Transverse colon (tissue), 4 donors: ENCODE measurements at regions not wholly inside any gene's neighbourhood (a gene's known extent, or its start where the extent isn't known, plus 50 kb on each side); places are given as distances from the start of the nearest gene placed in this dataset.

Source experiments
- DNase-seq: peaks from one replicate; pipeline ENCODE4 v3.0.0-alpha.2; 2019
- H3K27ac ChIP-seq, 4 donors: fragments of 200-600 bp; sonication (generic); 2 replicates each; pipeline ENCODE4 v1.5.1; 2016 to 2018; ENCODE audit warnings: inconsistent platforms in 4 of 4
- H3K27me3 ChIP-seq: fragments of 200-600 bp; sonication (generic); 2 replicates; pipeline ENCODE4 v1.5.1; 2017; ENCODE audit warnings: inconsistent platforms
- H3K36me3 ChIP-seq, 4 donors: fragments of 200-600 bp; sonication (generic); 2 replicates each; pipeline ENCODE4 v1.5.1; 2017 to 2019; ENCODE audit warnings: inconsistent platforms in 4 of 4
- H3K4me1 ChIP-seq, 4 donors: fragments of 200-600 bp; sonication (generic); 2 replicates each; pipeline ENCODE4 v1.5.1; 2017 to 2020; ENCODE audit warnings: inconsistent platforms in 4 of 4
- H3K4me3 ChIP-seq, 4 donors: fragments of 200-600 bp; sonication (generic); 1 replicate in 1 of 4; 2 replicates in 3 of 4; pipeline versions ENCODE4 v1.5.1 to v1.6.1; 2017 to 2019; ENCODE audit warnings: inconsistent platforms in 4 of 4
- H3K9me3 ChIP-seq, 2 donors: fragments of 200-600 bp; sonication (generic); 2 replicates each; pipeline ENCODE4 v1.5.1; 2017 to 2019; ENCODE audit warnings: inconsistent platforms in 2 of 2
- CTCF ChIP-seq, 5 experiments: fragments of 200-600 bp in 3 of 5; fragments of 450-650 bp in 2 of 5; sonication (generic) in 3 of 5; IDR thresholded peaks; 1 replicate in 2 of 5; 2 replicates in 3 of 5; pipeline ENCODE4 v1.5.1; 2016 to 2017; ENCODE audit warnings: antibody characterized with exemption in 5 of 5, inconsistent platforms in 3 of 5, mild to moderate bottlenecking in 2 of 5, moderate library complexity in 1 of 5
- EP300 ChIP-seq: sonication (generic); formaldehyde crosslinking; IDR thresholded peaks from one replicate; pipeline ENCODE4 v1.6.1; 2017; ENCODE audit warnings: antibody characterized with exemption, low read depth
- POLR2A ChIP-seq: fragments of 450-650 bp; IDR thresholded peaks from one replicate; pipeline ENCODE4 v1.6.1; 2016; ENCODE audit warnings: antibody characterized with exemption, mild to moderate bottlenecking, moderate library complexity
- POLR2AphosphoS5 ChIP-seq, 3 donors: sonication (generic); formaldehyde crosslinking; IDR thresholded peaks; one replicate each; pipeline ENCODE4 v1.6.1; 2016; ENCODE audit warnings: antibody characterized with exemption in 3 of 3
- WGBS, 2 donors: methylation state at CpG; one replicate each; pipeline ENCODE4 v1.1.5; 2018; ENCODE audit warnings: low coverage in 1 of 2; 5-methylcytosine and 5-hydroxymethylcytosine counted together
- in situ Hi-C, 4 donors: fragments of 200-750 bp; cut with MboI; loops; one replicate each; pipeline versions ENCODE4 v1.15.0 to v1.15.1; 2017; ENCODE audit warnings: low sequenced_read_pairs in 3 of 4, low pct_ligation_motif_present in 1 of 4, low pct_unique_long_range_greater_than_20kb in 1 of 4
- intact Hi-C: fragments of 100-400 bp; cut with DNase I; formaldehyde crosslinking; loops from one replicate; pipeline ENCODE4 v1.15.1; 2023; ENCODE audit warnings: low total_unique reads

GRCh38 chr9:26159575-26160392 is 481.5 kb upstream of the TUSC1 start:
- TF ChIP-seq CTCF (IDR thresholded peaks at IDR 0.05) (no peak), POLR2A (no peak), POLR2AphosphoS5 (IDR thresholded peaks at IDR 0.05) (no peak), EP300 (no peak)
- Histone ChIP-seq H3K36me3 (no peaks in the 10 kb centered on the region), H3K9me3 (no peaks in the 10 kb centered on the region), H3K27ac (no peak overlapping the region), H3K4me3 (no peak overlapping the region), H3K4me1 (no peaks in the 10 kb centered on the region), H3K27me3 (no peaks in the 10 kb centered on the region)
- intact Hi-C loops = no loop called here
- no peak for DNase-seq
- WGBS, 2 donors = 80 to 88% methylated on average over 1 to 2 of the region's 2 CpGs
- in situ Hi-C loops = no loop called here

GRCh38 chr9:26158631-26159150 is 480.4 kb upstream of the TUSC1 start:
- Histone ChIP-seq H3K36me3 (no peaks in the 10 kb centered on the region), H3K27me3 (no peaks in the 10 kb centered on the region), H3K9me3 (no peaks in the 10 kb centered on the region), H3K4me1 (no peaks in the 10 kb centered on the region), H3K4me3 (no peak overlapping the region), H3K27ac (no peak overlapping the region)
- 80 to 83% methylated on average over 4 of the region's 4 CpGs for WGBS, 2 donors
- TF ChIP-seq POLR2AphosphoS5 (IDR thresholded peaks at IDR 0.05) (no peak), POLR2A (no peak), EP300 (no peak), CTCF (IDR thresholded peaks at IDR 0.05) (no peak)
- in situ Hi-C loops (no loop called here), intact Hi-C loops (no loop called here)
- no peak for DNase-seq

GRCh38 chr9:26157411-26157810 is 479.2 kb upstream of the TUSC1 start:
- Histone ChIP-seq H3K27ac (no peak overlapping the region), H3K36me3 (no peaks in the 10 kb centered on the region), H3K9me3 (no peaks in the 10 kb centered on the region), H3K4me1 (no peaks in the 10 kb centered on the region), H3K27me3 (no peaks in the 10 kb centered on the region), H3K4me3 (no peak overlapping the region)
- DNase-seq = no peak
- TF ChIP-seq EP300 = no peak
- no peak for TF ChIP-seq POLR2A
- no peak for TF ChIP-seq POLR2AphosphoS5 (IDR thresholded peaks at IDR 0.05)
- TF ChIP-seq CTCF (IDR thresholded peaks at IDR 0.05) = no peak
- intact Hi-C loops = no loop called here
- in situ Hi-C loops = no loop called here
- 67 to 86% methylated on average over 3 to 5 of the region's 5 CpGs for WGBS, 2 donors

GRCh38 chr9:26152350-26152749 is 474.1 kb upstream of the TUSC1 start:
- no peak for DNase-seq
- no peaks in the 10 kb centered on the region for H3K27me3 ChIP-seq
- TF ChIP-seq POLR2AphosphoS5 (IDR thresholded peaks at IDR 0.05) = no peak
- no peak for TF ChIP-seq POLR2A
- TF ChIP-seq CTCF (IDR thresholded peaks at IDR 0.05) = no peak
- TF ChIP-seq EP300 = no peak
- H3K4me1 ChIP-seq = no peaks in the 10 kb centered on the region
- in situ Hi-C loops = no loop called here
- H3K9me3 ChIP-seq = no peaks in the 10 kb centered on the region
- no peak overlapping the region for H3K27ac ChIP-seq
- intact Hi-C loops = no loop called here
- WGBS, 2 donors = 69 to 92% methylated on average over 2 of the region's 2 CpGs
- no peak overlapping the region for H3K4me3 ChIP-seq
- H3K36me3 ChIP-seq = no peaks in the 10 kb centered on the region
